HEK293 (cell line): ENCODE measurements at regions not wholly inside any gene's neighbourhood (a gene's known extent, or its start where the extent isn't known, plus 50 kb on each side); places are given as distances from the start of the nearest gene placed in this dataset.

Experiments used
- CTCF ChIA-PET: fragments of 350-600 bp; formaldehyde crosslinking; extraction: SDS; loops from one replicate; lab custom pipeline; 2021; ENCODE audit warnings: antibody characterized with exemption; lab: Yijun Ruan, JAX
- POLR2A ChIA-PET: fragments of 300-600 bp; formaldehyde crosslinking; extraction: SDS; loops from one replicate; lab custom pipeline; 2020; ENCODE audit warnings: antibody characterized with exemption, inconsistent platforms; lab: Yijun Ruan, JAX
- H3K27ac ChIP-seq: fragments of 200-500 bp; sonication (Bioruptor generic); 2 replicates; pipeline ENCODE4 v1.5.1; 2014; ENCODE audit warnings: low read depth, low read length, control low read depth, inconsistent platforms; ENCODE audit errors: extremely low read depth
- H3K36me3 ChIP-seq, 2 experiments: fragments of 200-500 bp in 1 of 2; sonication (Bioruptor generic) in 1 of 2; 1 replicate in 1 of 2; 2 replicates in 1 of 2; pipeline ENCODE4 v1.5.1; 2014 to 2017; ENCODE audit warnings: inconsistent platforms in 2 of 2, low read length in 2 of 2; ENCODE audit not compliant: control insufficient read depth in 2 of 2, insufficient read depth in 1 of 2
- H3K4me1 ChIP-seq: fragments of 200-500 bp; sonication (Bioruptor generic); 2 replicates; pipeline ENCODE4 v1.5.1; 2014; ENCODE audit warnings: mild to moderate bottlenecking, low read length, inconsistent platforms; ENCODE audit not compliant: control insufficient read depth, insufficient read depth
- H3K4me3 ChIP-seq: 2 replicates; pipeline ENCODE4 v1.5.1; 2011; ENCODE audit warnings: low read depth, mild to moderate bottlenecking, control low read depth, low read length, moderate library complexity
- H3K9me3 ChIP-seq: fragments of 200-500 bp; sonication (Bioruptor generic); 2 replicates; pipeline ENCODE4 v1.5.1; 2014; ENCODE audit warnings: low read depth, low read length, inconsistent platforms; ENCODE audit not compliant: control insufficient read depth, insufficient read depth
- GLI4 ChIP-seq: fragments of 450-650 bp; formaldehyde crosslinking; IDR thresholded peaks from 2 replicates; pipeline ENCODE4 v1.5.1; 2016; ENCODE audit warnings: missing biosample characterization, missing genetic modification characterization
- RBAK ChIP-seq: fragments of 450-650 bp; formaldehyde crosslinking; IDR thresholded peaks from 2 replicates; pipeline ENCODE4 v1.5.1; 2016; ENCODE audit warnings: missing biosample characterization, missing genetic modification characterization
- SETDB1 ChIP-seq: IDR thresholded peaks from one replicate; pipeline ENCODE4 v1.6.1; 2017; ENCODE audit warnings: mild to moderate bottlenecking, low read length, moderate library complexity, mixed read lengths; ENCODE audit not compliant: insufficient read length
- SP3 ChIP-seq: fragments of 450-650 bp; formaldehyde crosslinking; IDR thresholded peaks from 2 replicates; pipeline ENCODE4 v1.5.1; 2016; ENCODE audit warnings: missing biosample characterization, missing genetic modification characterization
- ZBTB20 ChIP-seq: fragments of 450-650 bp; formaldehyde crosslinking; IDR thresholded peaks from 2 replicates; pipeline ENCODE4 v1.5.1; 2016; ENCODE audit warnings: missing biosample characterization, missing genetic modification characterization
- ZBTB8A ChIP-seq: fragments of 450-650 bp; formaldehyde crosslinking; IDR thresholded peaks from 2 replicates; pipeline ENCODE4 v1.5.1; 2016; ENCODE audit warnings: missing biosample characterization, missing genetic modification characterization
- ZEB2 ChIP-seq: fragments of 450-650 bp; formaldehyde crosslinking; IDR thresholded peaks from 2 replicates; pipeline ENCODE4 v1.5.1; 2016; ENCODE audit warnings: missing biosample characterization, missing genetic modification characterization
- ZFP3 ChIP-seq: fragments of 450-650 bp; formaldehyde crosslinking; IDR thresholded peaks from 2 replicates; pipeline ENCODE4 v1.5.1; 2016; ENCODE audit warnings: low read depth, missing biosample characterization, missing genetic modification characterization
- ZIC2 ChIP-seq: fragments of 450-650 bp; formaldehyde crosslinking; IDR thresholded peaks from 2 replicates; pipeline ENCODE4 v1.5.1; 2016; ENCODE audit warnings: missing biosample characterization, missing genetic modification characterization
- ZNF121 ChIP-seq: fragments of 450-650 bp; formaldehyde crosslinking; IDR thresholded peaks from 2 replicates; pipeline ENCODE4 v1.5.1; 2016; ENCODE audit warnings: missing biosample characterization, missing genetic modification characterization
- ZNF223 ChIP-seq: fragments of 450-650 bp; formaldehyde crosslinking; IDR thresholded peaks from 2 replicates; pipeline ENCODE4 v1.5.1; 2016; ENCODE audit warnings: missing biosample characterization, missing genetic modification characterization
- ZNF416 ChIP-seq: fragments of 450-650 bp; formaldehyde crosslinking; IDR thresholded peaks from 2 replicates; pipeline ENCODE4 v1.5.1; 2016; ENCODE audit warnings: missing biosample characterization, missing genetic modification characterization
- ZNF423 ChIP-seq: fragments of 450-650 bp; formaldehyde crosslinking; IDR thresholded peaks from 2 replicates; pipeline ENCODE4 v1.5.1; 2016; ENCODE audit warnings: missing biosample characterization, missing genetic modification characterization
- ZNF660 ChIP-seq: fragments of 450-650 bp; IDR thresholded peaks from 2 replicates; pipeline ENCODE4 v1.5.1; 2018; ENCODE audit warnings: missing biosample characterization, mild to moderate bottlenecking, missing genetic modification characterization
- ZSCAN23 ChIP-seq: fragments of 450-650 bp; formaldehyde crosslinking; IDR thresholded peaks from 2 replicates; pipeline ENCODE4 v1.5.1; 2016; ENCODE audit warnings: missing biosample characterization, missing genetic modification characterization
- TF ChIP-seq, protein P1 (sequence below): fragments of 450-650 bp; formaldehyde crosslinking; IDR thresholded peaks from 2 replicates; pipeline ENCODE4 v1.5.1; 2016; ENCODE audit warnings: missing biosample characterization, missing genetic modification characterization
- TF ChIP-seq, protein P2 (sequence below): fragments of 450-650 bp; formaldehyde crosslinking; IDR thresholded peaks from 2 replicates; pipeline ENCODE4 v1.5.1; 2016; ENCODE audit warnings: missing biosample characterization, missing genetic modification characterization
- TF ChIP-seq, protein P3 (sequence below): fragments of 450-650 bp; formaldehyde crosslinking; IDR thresholded peaks from 2 replicates; pipeline ENCODE4 v1.5.1; 2016; ENCODE audit warnings: missing biosample characterization, missing genetic modification characterization
- TF ChIP-seq, protein P4 (sequence below): IDR thresholded peaks from 2 replicates; pipeline ENCODE4 v1.6.1; 2011; ENCODE audit warnings: mild to moderate bottlenecking, low read depth, low read length, borderline replicate concordance
- TF ChIP-seq, protein P5 (sequence below): fragments of 450-650 bp; formaldehyde crosslinking; IDR thresholded peaks from 2 replicates; pipeline ENCODE4 v1.5.1; 2017; ENCODE audit warnings: missing biosample characterization, mild to moderate bottlenecking, missing genetic modification characterization, moderate library complexity
- TF ChIP-seq, protein P6 (sequence below): fragments of 450-650 bp; formaldehyde crosslinking; IDR thresholded peaks from 2 replicates; pipeline ENCODE4 v1.5.1; 2016; ENCODE audit warnings: missing biosample characterization, missing genetic modification characterization
- TF ChIP-seq, protein P7 (sequence below): fragments of 450-650 bp; formaldehyde crosslinking; IDR thresholded peaks from 2 replicates; pipeline ENCODE4 v1.5.1; 2016; ENCODE audit warnings: missing biosample characterization, missing genetic modification characterization

DNA sequence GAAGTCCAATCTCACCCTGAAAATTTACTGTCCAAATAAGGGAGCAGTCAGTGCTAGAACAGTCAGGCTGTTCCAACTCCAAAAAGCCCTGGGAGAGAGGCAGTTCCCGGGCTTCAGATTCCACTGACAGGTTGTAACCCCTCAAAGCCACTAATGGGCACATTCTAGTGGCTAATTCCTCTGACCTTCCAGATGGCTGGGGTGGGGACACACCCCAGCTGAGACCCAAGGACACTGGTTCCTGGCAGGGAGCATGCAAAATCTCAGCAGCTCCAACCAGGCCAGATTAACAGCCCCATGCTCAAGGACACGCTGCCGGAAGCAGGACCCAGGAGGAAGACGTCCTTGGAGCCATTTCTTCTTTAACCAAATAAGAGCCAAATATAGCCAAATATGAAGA, 92.7 kb downstream of the RPL27A start (continued):
- TF ChIP-seq, protein P1, sequence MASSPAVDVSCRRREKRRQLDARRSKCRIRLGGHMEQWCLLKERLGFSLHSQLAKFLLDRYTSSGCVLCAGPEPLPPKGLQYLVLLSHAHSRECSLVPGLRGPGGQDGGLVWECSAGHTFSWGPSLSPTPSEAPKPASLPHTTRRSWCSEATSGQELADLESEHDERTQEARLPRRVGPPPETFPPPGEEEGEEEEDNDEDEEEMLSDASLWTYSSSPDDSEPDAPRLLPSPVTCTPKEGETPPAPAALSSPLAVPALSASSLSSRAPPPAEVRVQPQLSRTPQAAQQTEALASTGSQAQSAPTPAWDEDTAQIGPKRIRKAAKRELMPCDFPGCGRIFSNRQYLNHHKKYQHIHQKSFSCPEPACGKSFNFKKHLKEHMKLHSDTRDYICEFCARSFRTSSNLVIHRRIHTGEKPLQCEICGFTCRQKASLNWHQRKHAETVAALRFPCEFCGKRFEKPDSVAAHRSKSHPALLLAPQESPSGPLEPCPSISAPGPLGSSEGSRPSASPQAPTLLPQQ: no peak
- TF ChIP-seq ZNF223 (no peak), GLI4 (tag by site-specific recombination) (no peak), SETDB1 (no peak)
- TF ChIP-seq, protein P2, sequence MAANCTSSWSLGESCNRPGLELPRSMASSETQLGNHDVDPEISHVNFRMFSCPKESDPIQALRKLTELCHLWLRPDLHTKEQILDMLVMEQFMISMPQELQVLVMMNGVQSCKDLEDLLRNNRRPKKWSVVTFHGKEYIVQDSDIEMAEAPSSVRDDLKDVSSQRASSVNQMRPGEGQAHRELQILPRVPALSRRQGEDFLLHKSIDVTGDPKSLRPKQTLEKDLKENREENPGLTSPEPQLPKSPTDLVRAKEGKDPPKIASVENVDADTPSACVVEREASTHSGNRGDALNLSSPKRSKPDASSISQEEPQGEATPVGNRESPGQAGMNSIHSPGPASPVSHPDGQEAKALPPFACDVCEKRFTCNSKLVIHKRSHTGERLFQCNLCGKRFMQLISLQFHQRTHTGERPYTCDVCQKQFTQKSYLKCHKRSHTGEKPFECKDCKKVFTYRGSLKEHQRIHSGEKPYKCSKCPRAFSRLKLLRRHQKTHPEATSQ: no peak

DNA sequence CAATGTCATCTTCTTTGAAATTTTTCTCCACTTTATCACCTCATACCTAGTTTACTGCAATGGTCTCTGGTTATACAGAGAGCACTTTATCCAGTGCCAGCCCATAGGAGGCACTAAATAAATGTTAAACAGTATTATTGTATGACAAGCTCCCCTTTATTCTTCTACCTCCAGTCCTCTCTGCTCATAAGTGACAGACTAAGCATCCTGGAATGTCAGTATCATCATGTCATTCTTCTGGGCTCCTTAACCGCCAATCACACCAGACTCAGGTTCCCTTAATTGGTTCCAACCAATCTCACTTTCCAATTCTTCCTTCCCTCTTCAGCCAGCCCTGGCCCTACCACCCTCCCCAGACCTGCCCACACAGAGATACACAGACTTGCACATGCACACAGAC, 93.1 kb downstream of the RPL27A start:
- ChIA-PET POLR2A (no interaction called here), CTCF (no interaction called here)
- H3K36me3 ChIP-seq: no peaks in the 10 kb centered on the region
- H3K27ac ChIP-seq: no peak overlapping the region
- no peaks in the 10 kb centered on the region for H3K9me3 ChIP-seq
- no peak overlapping the region for H3K4me3 ChIP-seq
- H3K4me1 ChIP-seq: no peaks in the 10 kb centered on the region
- TF ChIP-seq RBAK (tag by site-specific recombination) (no peak), ZNF121 (tag by site-specific recombination) (no peak), ZBTB8A (no peak)
- TF ChIP-seq, protein P3, sequence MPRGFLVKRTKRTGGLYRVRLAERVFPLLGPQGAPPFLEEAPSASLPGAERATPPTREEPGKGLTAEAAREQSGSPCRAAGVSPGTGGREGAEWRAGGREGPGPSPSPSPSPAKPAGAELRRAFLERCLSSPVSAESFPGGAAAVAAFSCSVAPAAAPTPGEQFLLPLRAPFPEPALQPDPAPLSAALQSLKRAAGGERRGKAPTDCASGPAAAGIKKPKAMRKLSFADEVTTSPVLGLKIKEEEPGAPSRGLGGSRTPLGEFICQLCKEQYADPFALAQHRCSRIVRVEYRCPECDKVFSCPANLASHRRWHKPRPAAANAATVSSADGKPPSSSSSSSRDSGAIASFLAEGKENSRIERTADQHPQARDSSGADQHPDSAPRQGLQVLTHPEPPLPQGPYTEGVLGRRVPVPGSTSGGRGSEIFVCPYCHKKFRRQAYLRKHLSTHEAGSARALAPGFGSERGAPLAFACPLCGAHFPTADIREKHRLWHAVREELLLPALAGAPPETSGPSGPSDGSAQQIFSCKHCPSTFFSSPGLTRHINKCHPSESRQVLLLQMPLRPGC (tag by site-specific recombination): no peak
- TF ChIP-seq, protein P4, sequence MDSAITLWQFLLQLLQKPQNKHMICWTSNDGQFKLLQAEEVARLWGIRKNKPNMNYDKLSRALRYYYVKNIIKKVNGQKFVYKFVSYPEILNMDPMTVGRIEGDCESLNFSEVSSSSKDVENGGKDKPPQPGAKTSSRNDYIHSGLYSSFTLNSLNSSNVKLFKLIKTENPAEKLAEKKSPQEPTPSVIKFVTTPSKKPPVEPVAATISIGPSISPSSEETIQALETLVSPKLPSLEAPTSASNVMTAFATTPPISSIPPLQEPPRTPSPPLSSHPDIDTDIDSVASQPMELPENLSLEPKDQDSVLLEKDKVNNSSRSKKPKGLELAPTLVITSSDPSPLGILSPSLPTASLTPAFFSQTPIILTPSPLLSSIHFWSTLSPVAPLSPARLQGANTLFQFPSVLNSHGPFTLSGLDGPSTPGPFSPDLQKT: no peak

DNA sequence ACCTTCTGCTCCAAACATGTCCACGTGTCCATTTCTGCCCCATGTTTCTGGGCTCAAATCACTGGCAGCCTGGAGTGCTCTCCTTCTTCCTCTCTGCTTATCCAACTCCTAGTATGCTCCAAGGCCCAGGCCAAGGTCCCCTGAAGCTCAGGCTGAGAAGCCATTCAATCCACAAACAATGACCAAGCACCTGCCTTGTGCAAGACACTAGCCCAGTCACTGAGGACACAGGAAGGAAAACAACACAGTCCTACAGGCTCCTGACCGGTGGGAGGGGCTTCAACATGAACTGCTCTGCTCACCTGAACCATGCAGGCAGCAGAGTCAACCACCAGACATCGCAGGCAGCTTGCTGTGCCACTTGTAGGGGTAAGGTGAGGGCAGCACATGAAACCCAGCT, 93.6 kb downstream of the RPL27A start:
- POLR2A ChIA-PET: no interaction called here
- Histone ChIP-seq H3K4me3 (no peak overlapping the region), H3K4me1 (no peaks in the 10 kb centered on the region), H3K9me3 (no peaks in the 10 kb centered on the region), H3K27ac (no peak overlapping the region), H3K36me3 (no peaks in the 10 kb centered on the region)
- CTCF ChIA-PET: interaction anchor here (0.6 to 0.7 kb wide), 3 partner anchors 8 to 15 kb away, joined by 3 to 6 read pairs (median 5); no protein-coding TSS in a partner anchor
- TF ChIP-seq ZNF416 (tag by site-specific recombination) (no peak), ZFP3 (tag by site-specific recombination) (no peak), ZNF660 (no peak), SP3 (no peak), ZSCAN23 (tag by site-specific recombination) (no peak), ZIC2 (tag by site-specific recombination) (no peak), ZEB2 (no peak), ZBTB20 (tag by site-specific recombination) (no peak), ZNF423 (tag by site-specific recombination) (no peak)
- TF ChIP-seq, protein P5, sequence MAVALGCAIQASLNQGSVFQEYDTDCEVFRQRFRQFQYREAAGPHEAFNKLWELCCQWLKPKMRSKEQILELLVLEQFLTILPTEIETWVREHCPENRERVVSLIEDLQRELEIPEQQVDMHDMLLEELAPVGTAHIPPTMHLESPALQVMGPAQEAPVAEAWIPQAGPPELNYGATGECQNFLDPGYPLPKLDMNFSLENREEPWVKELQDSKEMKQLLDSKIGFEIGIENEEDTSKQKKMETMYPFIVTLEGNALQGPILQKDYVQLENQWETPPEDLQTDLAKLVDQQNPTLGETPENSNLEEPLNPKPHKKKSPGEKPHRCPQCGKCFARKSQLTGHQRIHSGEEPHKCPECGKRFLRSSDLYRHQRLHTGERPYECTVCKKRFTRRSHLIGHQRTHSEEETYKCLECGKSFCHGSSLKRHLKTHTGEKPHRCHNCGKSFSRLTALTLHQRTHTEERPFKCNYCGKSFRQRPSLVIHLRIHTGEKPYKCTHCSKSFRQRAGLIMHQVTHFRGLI (tag by site-specific recombination): no peak
- TF ChIP-seq, protein P6, sequence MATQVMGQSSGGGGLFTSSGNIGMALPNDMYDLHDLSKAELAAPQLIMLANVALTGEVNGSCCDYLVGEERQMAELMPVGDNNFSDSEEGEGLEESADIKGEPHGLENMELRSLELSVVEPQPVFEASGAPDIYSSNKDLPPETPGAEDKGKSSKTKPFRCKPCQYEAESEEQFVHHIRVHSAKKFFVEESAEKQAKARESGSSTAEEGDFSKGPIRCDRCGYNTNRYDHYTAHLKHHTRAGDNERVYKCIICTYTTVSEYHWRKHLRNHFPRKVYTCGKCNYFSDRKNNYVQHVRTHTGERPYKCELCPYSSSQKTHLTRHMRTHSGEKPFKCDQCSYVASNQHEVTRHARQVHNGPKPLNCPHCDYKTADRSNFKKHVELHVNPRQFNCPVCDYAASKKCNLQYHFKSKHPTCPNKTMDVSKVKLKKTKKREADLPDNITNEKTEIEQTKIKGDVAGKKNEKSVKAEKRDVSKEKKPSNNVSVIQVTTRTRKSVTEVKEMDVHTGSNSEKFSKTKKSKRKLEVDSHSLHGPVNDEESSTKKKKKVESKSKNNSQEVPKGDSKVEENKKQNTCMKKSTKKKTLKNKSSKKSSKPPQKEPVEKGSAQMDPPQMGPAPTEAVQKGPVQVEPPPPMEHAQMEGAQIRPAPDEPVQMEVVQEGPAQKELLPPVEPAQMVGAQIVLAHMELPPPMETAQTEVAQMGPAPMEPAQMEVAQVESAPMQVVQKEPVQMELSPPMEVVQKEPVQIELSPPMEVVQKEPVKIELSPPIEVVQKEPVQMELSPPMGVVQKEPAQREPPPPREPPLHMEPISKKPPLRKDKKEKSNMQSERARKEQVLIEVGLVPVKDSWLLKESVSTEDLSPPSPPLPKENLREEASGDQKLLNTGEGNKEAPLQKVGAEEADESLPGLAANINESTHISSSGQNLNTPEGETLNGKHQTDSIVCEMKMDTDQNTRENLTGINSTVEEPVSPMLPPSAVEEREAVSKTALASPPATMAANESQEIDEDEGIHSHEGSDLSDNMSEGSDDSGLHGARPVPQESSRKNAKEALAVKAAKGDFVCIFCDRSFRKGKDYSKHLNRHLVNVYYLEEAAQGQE (tag by site-specific recombination): no peak
- TF ChIP-seq, protein P7, sequence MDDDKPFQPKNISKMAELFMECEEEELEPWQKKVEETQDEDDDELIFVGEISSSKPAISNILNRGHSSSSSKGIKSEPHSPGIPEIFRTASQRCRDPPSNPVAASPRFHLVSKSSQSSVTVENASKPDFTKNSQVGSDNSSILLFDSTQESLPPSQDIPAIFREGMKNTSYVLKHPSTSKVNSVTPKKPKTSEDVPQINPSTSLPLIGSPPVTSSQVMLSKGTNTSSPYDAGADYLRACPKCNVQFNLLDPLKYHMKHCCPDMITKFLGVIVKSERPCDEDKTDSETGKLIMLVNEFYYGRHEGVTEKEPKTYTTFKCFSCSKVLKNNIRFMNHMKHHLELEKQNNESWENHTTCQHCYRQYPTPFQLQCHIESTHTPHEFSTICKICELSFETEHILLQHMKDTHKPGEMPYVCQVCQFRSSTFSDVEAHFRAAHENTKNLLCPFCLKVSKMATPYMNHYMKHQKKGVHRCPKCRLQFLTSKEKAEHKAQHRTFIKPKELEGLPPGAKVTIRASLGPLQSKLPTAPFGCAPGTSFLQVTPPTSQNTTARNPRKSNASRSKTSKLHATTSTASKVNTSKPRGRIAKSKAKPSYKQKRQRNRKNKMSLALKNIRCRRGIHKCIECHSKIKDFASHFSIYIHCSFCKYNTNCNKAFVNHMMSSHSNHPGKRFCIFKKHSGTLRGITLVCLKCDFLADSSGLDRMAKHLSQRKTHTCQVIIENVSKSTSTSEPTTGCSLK (tag by site-specific recombination): no peak
